SU-DHL-6 (cell line): ENCODE measurements at regions not wholly inside any gene's neighbourhood (a gene's known extent, or its start where the extent isn't known, plus 50 kb on each side); places are given as distances from the start of the nearest gene placed in this dataset.
"Not testable (repeated sequence)": the region's sequence is repeated elsewhere in the genome, so short reads cannot be mapped to it uniquely, and the experiment has no call there.

Source experiments
- CTCF ChIP-seq: fragments of 200-600 bp; sonication (generic); IDR thresholded peaks from one replicate; pipeline ENCODE4 v1.5.1; 2017; ENCODE audit warnings: antibody characterized with exemption, mild to moderate bottlenecking, low read length, moderate library complexity; ENCODE audit not compliant: insufficient read depth, poor library complexity, severe bottlenecking
- EZH2phosphoT487 ChIP-seq: fragments of 200-600 bp; sonication (generic), shearing (Covaris generic); conservative IDR thresholded peaks from 2 replicates; pipeline ENCODE4 v1.6.1; 2018; ENCODE audit warnings: mild to moderate bottlenecking, antibody characterized with exemption, low read length, moderate library complexity, mixed read lengths

- not testable (repeated sequence) for TF ChIP-seq CTCF, EZH2phosphoT487
These were observed 233.9 kb upstream of the PLGLB2 start for GRCh38 chr2:87514034-87514433.
